ENCODE measurements at regions not wholly inside any gene's neighbourhood (a gene's known extent, or its start where the extent isn't known, plus 50 kb on each side); places are given as distances from the start of the nearest gene placed in this dataset.

GRCh38 chr5:157993986-157994691, 135.2 kb upstream of the CLINT1 start:
- no peak for TF ChIP-seq POLR2A (IDR thresholded peaks at IDR 0.05; ENCODE audit: low read depth, low read length)
- TF ChIP-seq POLR2AphosphoS5 (IDR thresholded peaks at IDR 0.05; ENCODE audit: low read depth, low read length): no peak

All from GM12892 (cell line).